Mammary epithelial cell (primary cell): ENCODE measurements at regions not wholly inside any gene's neighbourhood (a gene's known extent, or its start where the extent isn't known, plus 50 kb on each side); places are given as distances from the start of the nearest gene placed in this dataset.

Source experiments
- EZH2 ChIP-seq: IDR thresholded peaks from 2 replicates; pipeline ENCODE4 v1.6.1; 2012; ENCODE audit warnings: low read length, inconsistent platforms, borderline replicate concordance
- TF ChIP-seq, protein P1 (sequence below), 2 donors: IDR thresholded peaks in 1 of 2; conservative IDR thresholded peaks in 1 of 2; 2 replicates each; pipeline ENCODE4 v1.5.1; 2011 to 2012; ENCODE audit warnings: inconsistent platforms in 2 of 2, low read length in 2 of 2, mild to moderate bottlenecking in 2 of 2, control low read depth in 1 of 2, low read depth in 1 of 2; ENCODE audit not compliant: insufficient read depth in 1 of 2; ENCODE audit errors: extremely low read depth in 1 of 2

DNA sequence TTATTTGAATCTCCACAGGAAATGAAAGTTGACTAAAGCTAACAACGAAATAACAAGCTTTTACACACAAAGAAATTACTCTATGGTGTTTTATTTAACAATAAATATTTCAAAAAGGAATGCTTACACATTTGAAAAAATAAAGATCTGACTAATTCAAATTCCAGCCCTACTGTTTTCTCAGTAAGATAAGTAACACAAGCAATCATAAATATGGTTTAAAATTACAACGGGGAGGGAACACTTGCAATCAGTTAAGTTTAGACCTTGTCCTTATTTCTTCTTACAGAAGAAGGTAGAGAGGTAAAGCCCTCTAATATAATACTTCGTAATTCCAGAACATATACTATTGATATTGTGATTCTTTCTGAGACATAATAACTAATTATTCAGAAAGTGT, 158.5 kb downstream of the DHX15 start:
- TF ChIP-seq, protein P1, sequence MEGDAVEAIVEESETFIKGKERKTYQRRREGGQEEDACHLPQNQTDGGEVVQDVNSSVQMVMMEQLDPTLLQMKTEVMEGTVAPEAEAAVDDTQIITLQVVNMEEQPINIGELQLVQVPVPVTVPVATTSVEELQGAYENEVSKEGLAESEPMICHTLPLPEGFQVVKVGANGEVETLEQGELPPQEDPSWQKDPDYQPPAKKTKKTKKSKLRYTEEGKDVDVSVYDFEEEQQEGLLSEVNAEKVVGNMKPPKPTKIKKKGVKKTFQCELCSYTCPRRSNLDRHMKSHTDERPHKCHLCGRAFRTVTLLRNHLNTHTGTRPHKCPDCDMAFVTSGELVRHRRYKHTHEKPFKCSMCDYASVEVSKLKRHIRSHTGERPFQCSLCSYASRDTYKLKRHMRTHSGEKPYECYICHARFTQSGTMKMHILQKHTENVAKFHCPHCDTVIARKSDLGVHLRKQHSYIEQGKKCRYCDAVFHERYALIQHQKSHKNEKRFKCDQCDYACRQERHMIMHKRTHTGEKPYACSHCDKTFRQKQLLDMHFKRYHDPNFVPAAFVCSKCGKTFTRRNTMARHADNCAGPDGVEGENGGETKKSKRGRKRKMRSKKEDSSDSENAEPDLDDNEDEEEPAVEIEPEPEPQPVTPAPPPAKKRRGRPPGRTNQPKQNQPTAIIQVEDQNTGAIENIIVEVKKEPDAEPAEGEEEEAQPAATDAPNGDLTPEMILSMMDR (conservative IDR thresholded peaks at IDR 0.05 in 1 of 2, IDR thresholded peaks at IDR 0.05 in 1 of 2; ENCODE audit: extremely low read depth in 1 of 2, insufficient read depth in 1 of 2, low read depth in 1 of 2, low read length in 2 of 2) = no peak
- no peak for TF ChIP-seq EZH2
